Stimulated activated naive CD8-positive, alpha-beta T cell treated with anti-CD3 and anti-CD28 coated beads, Interleukin-15, Interleukin-2, amounts not matched to agents 100 ng/mL and 50 ng/mL, for 24 hours (primary cell): ENCODE measurements at regions not wholly inside any gene's neighbourhood (a gene's known extent, or its start where the extent isn't known, plus 50 kb on each side); places are given as distances from the start of the nearest gene placed in this dataset.

Experiments used
- H3K27ac Mint-ChIP-seq: one replicate; pipeline ENCODE4 v1.8.0; 2021; ENCODE audit warnings: mild to moderate bottlenecking, mixed read lengths
- H3K27me3 Mint-ChIP-seq: one replicate; pipeline ENCODE4 v1.8.0; 2021; ENCODE audit warnings: mixed read lengths
- H3K36me3 Mint-ChIP-seq: one replicate; pipeline ENCODE4 v1.8.0; 2021; ENCODE audit warnings: low read depth, mixed read lengths
- H3K4me1 Mint-ChIP-seq: one replicate; pipeline ENCODE4 v1.8.0; 2021; ENCODE audit warnings: low read depth, mixed read lengths
- H3K4me3 Mint-ChIP-seq: one replicate; pipeline ENCODE4 v1.8.0; 2021; ENCODE audit warnings: mild to moderate bottlenecking, mixed read lengths
- H3K9me3 Mint-ChIP-seq: one replicate; pipeline ENCODE4 v1.8.0; 2021; ENCODE audit warnings: mixed read lengths

DNA sequence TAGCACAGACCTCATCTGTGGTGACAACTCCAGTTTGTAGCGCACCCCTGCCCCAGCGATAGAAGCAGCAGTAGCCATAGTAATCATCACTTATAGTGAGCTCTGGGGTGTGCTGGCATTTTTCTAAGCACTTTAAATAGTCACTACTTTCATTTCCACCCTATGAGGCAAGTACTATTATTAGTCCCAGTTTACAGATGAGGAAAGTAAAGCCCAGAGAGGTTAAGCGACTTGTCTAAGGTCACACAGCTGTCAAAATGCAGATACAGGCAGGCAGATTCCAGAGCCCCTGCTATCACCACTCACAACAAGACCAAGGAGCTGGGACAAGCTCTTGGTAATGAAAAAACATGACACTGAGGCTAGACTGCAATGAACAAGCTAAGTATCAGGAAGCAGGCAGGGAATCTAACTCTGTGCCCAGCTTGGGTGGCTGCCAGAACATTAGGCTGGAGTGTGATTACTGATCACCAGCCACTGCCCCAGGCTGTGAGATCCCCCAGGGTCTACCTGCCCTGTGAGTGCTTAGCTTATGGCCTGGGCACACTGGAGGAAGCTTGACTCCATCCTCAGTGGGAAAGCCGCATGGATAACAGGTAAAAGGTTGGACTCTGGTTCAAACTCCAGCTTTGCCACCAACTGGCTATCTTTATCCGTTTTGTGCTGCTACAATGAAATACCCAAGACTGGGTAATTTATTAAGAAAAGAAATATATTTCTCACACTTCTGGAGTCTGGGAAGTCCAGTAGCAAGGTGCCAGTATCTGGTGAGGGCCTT is 561.1 kb downstream of the MN1 start:
- Mint-ChIP-seq H3K27me3 (no peaks in the 10 kb centered on the region), H3K9me3 (no peaks in the 10 kb centered on the region), H3K36me3 (no peaks in the 10 kb centered on the region), H3K4me3 (no peak overlapping the region), H3K4me1 (no peaks in the 10 kb centered on the region), H3K27ac (no peak overlapping the region)

DNA sequence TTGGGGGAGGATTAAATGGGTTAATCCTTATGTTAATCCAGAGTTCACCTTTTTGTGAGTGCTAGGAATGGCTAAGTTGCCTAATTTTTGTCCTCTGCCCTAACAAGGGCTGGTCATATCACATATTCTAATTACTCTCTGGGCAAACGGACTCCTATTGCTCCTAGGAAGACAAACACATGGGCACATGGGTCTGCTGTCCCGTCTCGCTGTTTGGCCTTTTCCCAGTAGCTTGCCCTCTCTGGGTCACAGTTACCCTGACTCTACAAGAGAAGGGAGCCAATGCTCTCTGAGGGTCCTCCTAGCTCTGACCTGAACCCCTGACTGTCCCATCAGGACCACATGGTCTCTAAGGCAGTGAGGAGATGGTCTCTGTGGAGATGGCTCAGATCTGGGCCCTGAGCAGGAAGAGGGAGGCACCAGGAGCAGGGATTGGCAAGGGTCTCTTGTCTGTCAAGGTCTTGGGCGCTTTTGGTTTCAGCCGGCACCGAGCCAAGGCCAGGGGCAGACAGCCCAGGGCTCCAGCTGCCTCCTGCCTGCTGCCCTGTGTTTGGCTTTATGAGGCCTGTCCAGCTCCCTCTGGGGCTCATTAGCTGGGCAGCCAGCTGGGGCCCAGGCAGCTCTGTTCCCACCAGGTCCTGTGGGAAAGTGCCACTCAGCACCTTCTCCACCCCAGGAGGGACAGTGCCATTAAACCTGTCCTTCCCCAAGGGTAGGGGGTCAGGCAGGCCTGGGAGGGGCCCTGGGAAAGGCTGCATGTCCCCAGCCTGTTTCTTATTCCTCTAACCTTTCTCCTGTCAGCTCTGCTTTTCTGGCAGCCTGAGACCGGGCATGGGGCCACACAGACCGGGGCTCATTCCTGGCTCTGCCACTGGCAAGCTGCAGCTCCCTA is 559.9 kb downstream of the MN1 start:
- Mint-ChIP-seq H3K4me1 (peaks cover 3% of the 10 kb centered on the region), H3K9me3 (peaks cover 4% of the 10 kb centered on the region), H3K4me3 (no peak overlapping the region), H3K36me3 (no peaks in the 10 kb centered on the region), H3K27me3 (no peaks in the 10 kb centered on the region), H3K27ac (no peak overlapping the region)

DNA sequence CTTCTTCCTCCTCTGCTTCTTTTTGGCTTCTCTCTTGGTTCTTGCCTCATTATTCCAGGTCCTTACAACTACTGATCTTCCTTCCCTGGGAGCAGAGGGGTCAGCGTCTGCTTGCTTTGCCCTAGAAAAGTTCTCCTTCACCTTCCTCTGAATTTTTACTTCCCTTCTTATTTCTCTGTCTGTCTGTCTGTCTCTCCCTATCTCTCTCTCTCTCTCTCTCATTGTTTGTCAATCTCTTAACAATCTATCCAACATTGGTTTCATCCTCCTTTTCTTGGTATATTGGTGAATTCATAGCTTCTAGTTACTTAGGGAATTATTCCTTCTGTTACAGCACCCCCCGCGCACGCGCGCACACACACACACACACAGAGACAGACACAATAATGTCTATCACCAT is 559.1 kb downstream of the MN1 start:
- Mint-ChIP-seq H3K27me3 (no peaks in the 10 kb centered on the region), H3K36me3 (no peaks in the 10 kb centered on the region), H3K4me3 (no peak overlapping the region), H3K27ac (no peak overlapping the region), H3K9me3 (peaks cover 4% of the 10 kb centered on the region), H3K4me1 (peaks cover 10% of the 10 kb centered on the region)

DNA sequence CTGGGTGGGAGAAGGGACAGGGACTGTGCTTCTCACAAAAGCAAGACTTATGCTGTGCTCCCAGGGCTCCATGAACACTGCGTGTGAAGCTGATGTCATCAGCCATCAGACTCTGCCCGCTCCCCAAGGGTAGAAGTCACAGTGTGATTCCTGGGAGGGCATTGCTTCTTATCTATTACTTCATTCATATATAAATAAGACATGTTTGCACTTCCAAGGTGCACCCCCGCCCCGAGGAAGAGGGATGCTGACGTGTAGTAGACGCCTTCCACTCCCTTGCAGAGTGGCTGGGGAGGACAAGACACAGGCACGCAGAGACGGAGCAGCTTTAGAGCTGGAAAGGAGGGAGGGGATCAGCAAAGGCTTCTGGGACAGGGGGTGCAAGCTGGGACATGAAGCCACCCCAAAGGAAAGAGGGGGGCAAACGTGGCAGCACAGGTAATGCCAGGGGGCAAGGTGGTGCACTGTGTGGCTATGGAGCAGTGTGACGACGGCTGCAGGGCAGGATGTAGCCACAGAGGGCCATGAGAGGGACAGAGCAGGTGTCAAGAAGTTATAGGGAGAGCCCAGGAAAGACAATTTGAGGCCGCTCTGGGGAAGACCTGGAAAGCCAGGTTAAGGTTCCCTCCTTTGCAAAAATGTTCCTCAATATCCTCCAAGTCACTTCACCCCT is 558.5 kb downstream of the MN1 start:
- H3K4me3 Mint-ChIP-seq: no peak overlapping the region
- no peak overlapping the region for H3K27ac Mint-ChIP-seq
- no peaks in the 10 kb centered on the region for H3K36me3 Mint-ChIP-seq
- H3K4me1 Mint-ChIP-seq: peaks cover 14% of the 10 kb centered on the region
- H3K27me3 Mint-ChIP-seq: no peaks in the 10 kb centered on the region
- peaks cover 4% of the 10 kb centered on the region for H3K9me3 Mint-ChIP-seq

DNA sequence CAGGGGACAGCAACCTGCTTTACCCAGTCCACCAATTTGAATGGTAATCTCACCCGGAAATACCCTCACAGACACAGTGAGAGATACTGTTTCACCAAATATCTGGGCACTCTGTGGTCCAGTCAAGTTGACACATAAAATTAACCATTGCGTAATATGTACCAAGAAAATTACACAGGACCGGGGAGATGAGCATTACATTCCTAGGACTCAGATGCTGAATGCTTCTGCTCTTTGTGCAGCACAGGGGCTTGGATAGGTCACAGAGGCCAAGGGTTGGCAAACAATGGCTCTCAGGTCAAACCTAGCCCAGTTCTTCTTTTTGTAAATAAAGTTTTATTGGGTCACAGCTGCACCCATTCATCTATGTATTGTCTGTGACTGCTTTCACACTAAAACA is 557.2 kb downstream of the MN1 start:
- no peaks in the 10 kb centered on the region for H3K36me3 Mint-ChIP-seq
- H3K9me3 Mint-ChIP-seq: peaks cover 4% of the 10 kb centered on the region
- H3K4me3 Mint-ChIP-seq: no peak overlapping the region
- H3K4me1 Mint-ChIP-seq: peaks cover 14% of the 10 kb centered on the region
- H3K27ac Mint-ChIP-seq: no peak overlapping the region
- no peaks in the 10 kb centered on the region for H3K27me3 Mint-ChIP-seq

DNA sequence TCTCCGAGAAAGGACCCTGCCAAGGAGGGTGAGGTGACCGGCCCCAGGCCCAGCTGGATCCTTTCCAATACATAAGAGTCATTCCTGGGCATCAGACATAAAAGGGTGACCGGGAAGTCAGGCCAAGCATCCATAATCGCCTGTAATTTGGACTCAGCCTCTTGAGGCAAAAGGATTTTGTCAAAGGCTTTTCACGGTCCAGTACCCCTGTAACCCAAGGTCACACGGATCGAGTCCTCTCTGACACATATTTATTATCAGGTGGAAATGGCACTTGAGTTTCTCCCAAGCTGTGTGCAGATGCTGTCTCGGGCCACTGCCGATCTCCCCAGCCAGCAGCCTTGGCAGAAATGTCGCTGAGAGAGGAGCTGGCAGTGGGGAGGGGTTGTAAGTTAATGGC is 556.5 kb downstream of the MN1 start:
- no peak overlapping the region for H3K27ac Mint-ChIP-seq
- peaks cover 14% of the 10 kb centered on the region for H3K4me1 Mint-ChIP-seq
- peaks cover 4% of the 10 kb centered on the region for H3K9me3 Mint-ChIP-seq
- H3K27me3 Mint-ChIP-seq: no peaks in the 10 kb centered on the region
- H3K36me3 Mint-ChIP-seq: no peaks in the 10 kb centered on the region
- H3K4me3 Mint-ChIP-seq: no peak overlapping the region

DNA sequence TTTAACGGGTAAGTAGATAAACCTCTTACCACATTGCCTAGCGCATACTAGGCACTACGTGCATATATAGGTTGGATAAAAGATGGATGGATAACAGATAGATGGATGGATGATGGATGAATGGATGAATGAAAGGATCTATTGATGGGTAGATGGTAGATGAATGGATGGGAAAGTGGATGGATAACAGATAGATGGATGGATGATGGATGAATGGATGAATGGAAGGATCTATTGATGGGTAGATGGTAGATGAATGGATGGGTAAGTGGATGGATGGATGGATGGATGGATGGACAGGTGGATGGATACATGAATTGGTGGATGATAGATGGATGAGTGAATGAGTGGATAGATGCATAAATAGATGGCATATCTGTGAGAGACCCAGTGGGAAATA is 555.0 kb downstream of the MN1 start:
- H3K27ac Mint-ChIP-seq: no peak overlapping the region
- peaks cover 14% of the 10 kb centered on the region for H3K4me1 Mint-ChIP-seq
- H3K9me3 Mint-ChIP-seq: peaks cover 4% of the 10 kb centered on the region
- no peaks in the 10 kb centered on the region for H3K36me3 Mint-ChIP-seq
- no peak overlapping the region for H3K4me3 Mint-ChIP-seq
- no peaks in the 10 kb centered on the region for H3K27me3 Mint-ChIP-seq

DNA sequence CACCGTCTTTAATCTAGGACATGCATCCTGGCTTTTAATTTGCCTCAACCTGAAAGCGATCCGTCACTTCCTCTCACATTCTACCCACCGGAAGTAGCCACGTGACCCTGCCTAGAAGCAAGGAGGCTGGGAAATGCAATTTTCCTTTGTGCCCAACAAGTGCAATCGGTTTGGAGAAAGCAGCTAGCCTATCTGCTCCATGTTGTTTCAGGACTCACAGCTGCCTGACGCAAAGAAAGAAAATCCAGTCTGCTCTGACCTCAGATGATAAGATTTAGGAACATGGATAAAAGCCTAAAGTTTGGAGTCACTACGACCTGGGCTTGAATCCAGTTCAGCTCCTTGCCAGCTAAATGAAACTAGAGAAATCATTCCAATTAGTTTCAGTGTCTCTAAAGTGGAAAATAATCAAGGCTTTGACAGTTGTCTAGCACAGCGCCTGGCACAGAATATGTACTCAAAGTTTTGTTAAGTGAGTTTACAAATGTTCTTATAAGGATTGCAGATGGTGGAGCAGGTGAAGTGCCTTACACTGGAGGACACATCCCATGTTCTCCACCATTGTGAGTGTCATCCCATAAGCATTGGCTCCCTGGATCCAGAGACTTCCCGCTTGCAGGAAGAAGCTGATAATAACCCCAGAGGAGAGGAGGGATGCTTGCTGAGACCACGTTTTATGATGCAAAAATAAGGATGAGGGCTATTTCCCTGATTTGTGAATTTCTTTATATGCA is 553.7 kb downstream of the MN1 start:
- Mint-ChIP-seq H3K36me3 (no peaks in the 10 kb centered on the region), H3K4me1 (peaks cover 14% of the 10 kb centered on the region), H3K27me3 (no peaks in the 10 kb centered on the region), H3K27ac (no peak overlapping the region), H3K9me3 (peaks cover 4% of the 10 kb centered on the region), H3K4me3 (no peak overlapping the region)

DNA sequence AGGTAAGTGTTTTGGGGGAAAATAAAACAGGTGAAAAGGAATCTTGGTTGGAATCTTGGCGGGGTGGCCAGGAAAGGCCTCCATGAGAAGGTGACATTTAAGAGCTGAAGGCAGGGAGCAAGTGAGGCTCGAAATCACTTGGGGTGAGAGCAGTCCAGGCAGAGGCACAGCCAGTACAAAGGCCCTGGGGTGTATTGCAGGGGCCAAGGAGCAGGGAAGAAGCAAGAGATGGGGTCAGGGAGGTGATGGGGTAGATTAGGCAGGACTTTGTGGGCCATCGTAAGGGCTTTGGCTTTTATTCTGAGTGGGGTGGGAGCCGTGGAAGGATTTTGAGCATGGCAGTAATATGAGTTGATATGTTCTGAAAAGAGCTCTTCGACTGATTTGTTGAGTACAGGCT is 551.1 kb downstream of the MN1 start:
- no peak overlapping the region for H3K4me3 Mint-ChIP-seq
- H3K27me3 Mint-ChIP-seq: no peaks in the 10 kb centered on the region
- peaks cover 2% of the 10 kb centered on the region for H3K36me3 Mint-ChIP-seq
- no peak overlapping the region for H3K27ac Mint-ChIP-seq
- peaks cover 14% of the 10 kb centered on the region for H3K4me1 Mint-ChIP-seq
- H3K9me3 Mint-ChIP-seq: peaks cover 6% of the 10 kb centered on the region

DNA sequence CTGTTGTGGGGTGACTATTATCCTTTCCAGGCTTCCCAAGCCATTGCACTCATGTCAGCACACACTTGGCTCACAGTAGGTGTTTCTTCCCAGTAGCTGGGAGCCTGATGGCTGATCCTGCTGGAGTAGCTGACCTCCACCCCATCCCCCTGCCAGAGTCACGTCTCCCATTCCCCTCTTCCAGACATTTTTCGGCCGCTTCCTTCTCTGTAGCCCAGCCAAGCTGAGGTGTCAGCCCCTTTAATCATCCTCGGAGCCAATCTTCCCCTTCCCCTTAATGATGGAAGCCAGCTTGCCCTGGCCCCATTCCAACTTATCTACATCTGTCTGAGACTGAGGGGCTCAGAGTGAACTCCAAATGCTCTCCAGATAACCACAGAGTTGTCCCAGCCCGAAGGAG is 550.7 kb downstream of the MN1 start:
- Mint-ChIP-seq H3K27me3 (no peaks in the 10 kb centered on the region), H3K36me3 (peaks cover 5% of the 10 kb centered on the region), H3K27ac (no peak overlapping the region), H3K4me3 (no peak overlapping the region), H3K9me3 (peaks cover 10% of the 10 kb centered on the region), H3K4me1 (peaks cover 14% of the 10 kb centered on the region)

DNA sequence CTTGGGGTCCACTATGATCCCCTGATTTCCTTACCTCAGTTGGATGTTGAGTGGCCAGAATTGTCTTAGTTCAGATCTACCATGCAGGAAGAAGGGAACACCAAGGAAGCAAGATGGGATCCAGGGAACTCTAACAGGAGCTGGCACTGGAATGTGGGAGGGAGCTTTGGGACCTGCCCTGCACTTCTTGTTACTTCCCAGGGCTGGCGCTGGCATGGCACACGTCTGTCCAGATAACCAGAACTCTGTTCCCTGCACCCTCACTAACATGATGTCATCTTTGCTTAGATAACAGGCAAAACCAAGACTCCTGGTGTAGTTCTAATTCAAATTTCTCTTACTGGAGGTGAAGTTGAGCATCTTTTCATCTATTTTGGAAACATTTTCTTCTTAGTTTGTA is 550.0 kb downstream of the MN1 start:
- Mint-ChIP-seq H3K27me3 (no peaks in the 10 kb centered on the region), H3K36me3 (peaks cover 5% of the 10 kb centered on the region), H3K4me3 (no peak overlapping the region), H3K4me1 (peaks cover 12% of the 10 kb centered on the region), H3K27ac (no peak overlapping the region), H3K9me3 (peaks cover 11% of the 10 kb centered on the region)

DNA sequence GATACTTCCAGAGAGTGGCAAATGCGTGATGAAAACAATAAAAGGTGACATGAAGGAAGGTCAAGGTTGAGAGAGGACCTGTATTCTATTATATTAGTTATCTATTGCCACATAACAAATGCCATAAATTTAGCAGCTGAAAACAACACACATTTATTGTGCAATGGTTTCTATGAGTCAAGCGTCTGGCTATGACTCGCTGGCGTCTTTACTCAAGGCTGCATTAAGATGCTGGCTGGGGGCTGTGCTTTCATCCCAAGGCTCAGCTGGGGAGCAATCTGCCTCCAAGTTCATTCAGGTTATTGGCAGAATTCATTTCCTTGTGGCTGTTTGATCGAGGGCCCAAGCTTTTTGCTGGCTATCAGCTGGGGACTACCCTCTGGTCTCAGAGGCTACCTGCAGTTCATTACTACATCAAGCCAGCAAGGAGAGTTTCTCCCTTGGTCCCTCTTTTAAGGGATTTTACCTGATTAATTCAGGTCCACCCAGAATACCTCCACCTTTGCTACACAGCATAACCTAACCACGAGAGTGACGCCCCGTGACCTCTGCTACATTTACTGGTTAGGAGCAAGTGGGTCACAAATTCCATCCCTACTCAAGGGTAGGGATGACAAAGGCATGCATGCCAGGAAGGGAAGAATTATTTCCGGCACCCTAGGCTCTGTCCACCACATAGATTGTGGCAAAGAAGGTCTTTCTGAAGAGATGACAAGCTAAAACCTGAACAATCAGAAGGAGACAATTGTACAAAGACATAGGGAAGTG is 549.1 kb downstream of the MN1 start:
- Mint-ChIP-seq H3K4me1 (peaks cover 4% of the 10 kb centered on the region), H3K9me3 (peaks cover 10% of the 10 kb centered on the region), H3K27me3 (no peaks in the 10 kb centered on the region), H3K4me3 (no peak overlapping the region), H3K36me3 (peaks cover 5% of the 10 kb centered on the region), H3K27ac (no peak overlapping the region)

DNA sequence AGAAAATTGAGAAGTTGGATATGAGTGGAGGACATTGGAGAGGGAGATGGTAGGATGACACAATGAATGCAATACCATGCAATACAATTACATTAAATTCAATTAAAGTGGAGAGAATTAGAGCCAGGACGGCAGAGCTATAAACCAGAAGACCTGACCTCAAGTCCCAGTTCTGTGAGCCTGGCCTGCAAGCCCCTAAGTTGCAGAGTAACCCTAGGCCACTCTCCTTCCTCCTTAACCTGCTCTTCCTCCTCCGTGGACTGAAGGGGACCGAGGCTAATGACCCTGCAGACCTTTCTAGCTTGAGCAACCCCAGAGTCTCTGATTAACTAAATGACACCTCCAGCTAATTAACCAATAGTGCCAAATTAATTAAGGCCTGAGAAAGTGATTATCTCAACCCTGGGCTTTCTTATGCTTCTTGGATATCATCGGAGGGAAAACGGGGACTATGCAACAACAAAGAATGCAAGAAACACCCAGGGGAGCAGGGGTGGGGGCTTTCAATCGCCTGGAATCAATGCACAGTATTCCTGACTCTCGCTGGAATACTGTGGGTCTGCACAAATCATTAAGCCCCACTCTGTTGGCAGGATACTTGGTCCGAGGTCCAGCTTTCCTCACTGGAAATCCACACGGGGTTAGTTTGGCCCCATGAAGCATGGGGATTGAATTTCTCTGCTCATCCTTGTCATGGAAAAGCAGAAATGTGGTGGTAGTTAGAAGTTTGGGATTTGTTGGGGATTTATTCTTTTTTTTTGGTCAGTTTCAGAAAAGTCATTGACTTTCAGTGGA is 548.3 kb downstream of the MN1 start:
- no peaks in the 10 kb centered on the region for H3K4me1 Mint-ChIP-seq
- no peaks in the 10 kb centered on the region for H3K27me3 Mint-ChIP-seq
- peaks cover 10% of the 10 kb centered on the region for H3K9me3 Mint-ChIP-seq
- peaks cover 5% of the 10 kb centered on the region for H3K36me3 Mint-ChIP-seq
- H3K27ac Mint-ChIP-seq: no peak overlapping the region
- no peak overlapping the region for H3K4me3 Mint-ChIP-seq
